Gastrocnemius medialis (tissue), 4 donors: ENCODE measurements at regions not wholly inside any gene's neighbourhood (a gene's known extent, or its start where the extent isn't known, plus 50 kb on each side); places are given as distances from the start of the nearest gene placed in this dataset.

Experiments used
- ATAC-seq, 2 donors: fragments of 150-250 bp; one replicate each; pipeline ENCODE4 v1.9.1; 2016
- DNase-seq, 2 donors: peaks; one replicate each; pipeline ENCODE4 v3.0.0-alpha.2; 2019
- H3K27ac ChIP-seq, 4 donors: fragments of 200-600 bp; sonication (generic); 1 replicate in 1 of 4; 2 replicates in 3 of 4; pipeline ENCODE4 v1.5.1; 2016 to 2018; ENCODE audit warnings: mild to moderate bottlenecking in 2 of 4, moderate library complexity in 1 of 4
- H3K27me3 ChIP-seq, 3 donors: fragments of 200-600 bp; sonication (generic) in 2 of 3; 1 replicate in 1 of 3; 2 replicates in 2 of 3; pipeline versions ENCODE4 v1.5.1 to v1.6.0; 2016 to 2019; ENCODE audit warnings: mild to moderate bottlenecking in 1 of 3, moderate library complexity in 1 of 3
- H3K36me3 ChIP-seq, 2 donors: fragments of 200-600 bp; sonication (generic) in 1 of 2; one replicate each; pipeline ENCODE4 v1.5.1; 2017 to 2018
- H3K4me1 ChIP-seq, 2 donors: fragments of 200-600 bp; sonication (generic) in 1 of 2; one replicate each; pipeline ENCODE4 v1.5.1; 2016 to 2017; ENCODE audit warnings: mild to moderate bottlenecking in 2 of 2
- H3K4me3 ChIP-seq, 4 donors: fragments of 200-600 bp; sonication (generic) in 3 of 4; 1 replicate in 1 of 4; 2 replicates in 3 of 4; pipeline ENCODE4 v1.5.1; 2016 to 2019; ENCODE audit warnings: mild to moderate bottlenecking in 2 of 4
- H3K9me3 ChIP-seq, 3 donors: fragments of 200-600 bp; sonication (generic) in 2 of 3; 1 replicate in 1 of 3; 2 replicates in 2 of 3; pipeline ENCODE4 v1.5.1; 2016 to 2019
- POLR2A ChIP-seq, 2 donors: fragments of 450-650 bp; IDR thresholded peaks; one replicate each; pipeline ENCODE4 v1.6.1; 2017; ENCODE audit warnings: antibody characterized with exemption in 2 of 2, mild to moderate bottlenecking in 2 of 2, moderate library complexity in 2 of 2
- in situ Hi-C, 4 donors: fragments of 200-750 bp; cut with MboI; loops; one replicate each; pipeline versions ENCODE4 v1.15.0 to v1.8.0; 2017; ENCODE audit warnings: low sequenced_read_pairs in 4 of 4
- intact Hi-C: fragments of 100-400 bp; cut with DNase I; formaldehyde crosslinking; loops from one replicate; pipeline ENCODE4 v1.15.1; 2023; ENCODE audit warnings: low total_unique reads
- TF ChIP-seq, protein P1 (sequence below), 5 experiments: fragments of 450-650 bp in 3 of 5; fragments of 200-600 bp in 2 of 5; sonication (generic) in 2 of 5; IDR thresholded peaks in 4 of 5; conservative IDR thresholded peaks in 1 of 5; 1 replicate in 4 of 5; 2 replicates in 1 of 5; pipeline ENCODE4 v1.5.1; 2016 to 2019; ENCODE audit warnings: antibody characterized with exemption in 5 of 5, mild to moderate bottlenecking in 3 of 5, moderate library complexity in 3 of 5

DNA sequence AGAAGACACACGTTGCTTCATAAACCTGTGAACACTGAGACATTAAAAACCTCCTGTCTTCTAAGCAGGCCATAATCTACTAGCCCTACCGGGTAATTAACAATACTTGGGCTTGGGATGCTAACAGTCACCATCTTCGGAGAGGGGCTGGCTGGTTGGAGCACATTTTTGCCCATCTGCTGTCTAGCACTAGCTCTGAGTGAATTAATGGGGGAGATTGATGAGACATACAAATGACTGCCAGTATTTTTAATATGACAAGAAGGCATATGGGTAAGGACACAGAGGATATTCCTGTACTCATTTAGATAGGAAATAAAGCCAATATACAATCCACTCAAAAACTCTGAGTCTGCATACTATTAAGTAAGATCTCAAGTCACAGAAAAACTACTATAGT is 651.6 kb upstream of the SOX11 start:
- DNase-seq: no peak
- Histone ChIP-seq H3K4me1 (peaks cover 9 to 18% of the 10 kb centered on the region in 2 donors), H3K36me3 (no peaks in the 10 kb centered on the region), H3K27me3 (no peaks in the 10 kb centered on the region), H3K9me3 (no peaks in the 10 kb centered on the region), H3K27ac (no peak overlapping the region), H3K4me3 (no peak overlapping the region)
- in situ Hi-C loops: no loop called here
- no peak for ATAC-seq
- TF ChIP-seq, protein P1, sequence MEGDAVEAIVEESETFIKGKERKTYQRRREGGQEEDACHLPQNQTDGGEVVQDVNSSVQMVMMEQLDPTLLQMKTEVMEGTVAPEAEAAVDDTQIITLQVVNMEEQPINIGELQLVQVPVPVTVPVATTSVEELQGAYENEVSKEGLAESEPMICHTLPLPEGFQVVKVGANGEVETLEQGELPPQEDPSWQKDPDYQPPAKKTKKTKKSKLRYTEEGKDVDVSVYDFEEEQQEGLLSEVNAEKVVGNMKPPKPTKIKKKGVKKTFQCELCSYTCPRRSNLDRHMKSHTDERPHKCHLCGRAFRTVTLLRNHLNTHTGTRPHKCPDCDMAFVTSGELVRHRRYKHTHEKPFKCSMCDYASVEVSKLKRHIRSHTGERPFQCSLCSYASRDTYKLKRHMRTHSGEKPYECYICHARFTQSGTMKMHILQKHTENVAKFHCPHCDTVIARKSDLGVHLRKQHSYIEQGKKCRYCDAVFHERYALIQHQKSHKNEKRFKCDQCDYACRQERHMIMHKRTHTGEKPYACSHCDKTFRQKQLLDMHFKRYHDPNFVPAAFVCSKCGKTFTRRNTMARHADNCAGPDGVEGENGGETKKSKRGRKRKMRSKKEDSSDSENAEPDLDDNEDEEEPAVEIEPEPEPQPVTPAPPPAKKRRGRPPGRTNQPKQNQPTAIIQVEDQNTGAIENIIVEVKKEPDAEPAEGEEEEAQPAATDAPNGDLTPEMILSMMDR (IDR thresholded peaks at IDR 0.05 in 4 of 5, conservative IDR thresholded peaks at IDR 0.05 in 1 of 5): no peak
- TF ChIP-seq POLR2A (IDR thresholded peaks at IDR 0.05): no peak
- intact Hi-C loops: no loop called here

DNA sequence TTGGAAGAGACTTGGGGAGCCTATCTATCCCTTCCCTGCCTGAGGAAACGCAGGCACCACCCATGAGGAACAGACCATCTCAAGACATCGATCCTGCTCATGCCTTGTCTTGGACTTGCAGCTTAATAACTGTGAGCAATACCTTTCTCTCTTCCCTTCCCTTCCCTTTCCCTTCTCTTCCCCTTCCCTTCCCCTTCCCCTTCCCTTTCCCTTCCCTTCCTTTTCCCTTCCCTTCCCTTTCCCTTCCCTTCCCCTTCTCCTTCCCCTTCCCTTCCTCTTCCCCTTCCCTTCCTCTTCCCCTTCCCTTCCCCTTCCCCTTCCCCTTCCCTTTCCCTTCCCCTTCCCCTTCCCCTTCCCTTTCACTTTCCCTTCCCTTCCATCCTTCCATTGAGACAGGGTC is 650.7 kb upstream of the SOX11 start:
- TF ChIP-seq, protein P1 (IDR thresholded peaks at IDR 0.05 in 4 of 5, conservative IDR thresholded peaks at IDR 0.05 in 1 of 5): no peak
- no peak for TF ChIP-seq POLR2A (IDR thresholded peaks at IDR 0.05)
- Histone ChIP-seq H3K9me3 (no peaks in the 10 kb centered on the region), H3K36me3 (no peaks in the 10 kb centered on the region), H3K4me3 (no peak overlapping the region), H3K4me1 (peaks cover 3 to 14% of the 10 kb centered on the region in 2 donors), H3K27ac (no peak overlapping the region), H3K27me3 (no peaks in the 10 kb centered on the region)
- no peak for DNase-seq
- ATAC-seq: no peak
- in situ Hi-C loops: no loop called here
- intact Hi-C loops: no loop called here

DNA sequence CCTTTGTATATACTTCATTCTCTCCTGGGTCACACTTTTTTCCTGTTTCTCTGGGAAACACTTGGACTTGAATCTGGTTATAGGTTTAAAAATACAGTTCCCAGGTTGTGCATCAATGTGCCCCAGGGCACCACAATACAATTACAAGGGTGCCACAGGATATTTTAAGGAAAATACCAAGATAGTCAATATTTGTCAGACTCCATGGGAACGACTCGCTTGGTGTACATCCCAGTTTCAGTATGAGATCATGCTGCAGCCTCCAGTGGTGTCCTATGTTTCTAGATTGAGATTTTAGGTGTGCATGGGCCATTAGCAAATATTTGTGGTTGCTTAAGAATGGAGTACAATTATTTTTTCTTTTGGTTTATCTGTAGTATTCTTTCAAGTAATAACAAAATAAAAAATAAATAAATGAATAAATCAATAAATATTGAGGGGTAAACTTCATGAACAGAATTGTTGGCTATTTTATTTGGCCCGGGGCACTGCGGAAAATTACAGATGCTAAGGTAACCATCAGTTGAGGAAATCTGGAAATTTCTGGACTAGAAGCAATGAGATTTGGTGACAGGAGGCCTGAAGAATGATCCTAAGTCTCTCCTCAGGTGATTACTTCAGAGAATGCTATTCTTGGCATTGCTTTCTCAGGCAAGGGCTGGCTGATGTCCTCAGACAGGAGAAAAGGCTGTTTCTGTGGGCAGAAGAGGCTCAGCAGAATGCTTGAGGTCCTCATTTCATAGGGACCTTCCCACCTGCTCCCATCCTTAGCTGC is 649.3 kb upstream of the SOX11 start:
- intact Hi-C loops (no loop called here), in situ Hi-C loops (no loop called here)
- Histone ChIP-seq H3K27me3 (no peaks in the 10 kb centered on the region), H3K4me3 (no peak overlapping the region), H3K4me1 (peaks cover 0 to 14% of the 10 kb centered on the region in 2 donors), H3K27ac (no peak overlapping the region), H3K9me3 (no peaks in the 10 kb centered on the region), H3K36me3 (no peaks in the 10 kb centered on the region)
- ATAC-seq (no peak), DNase-seq (no peak)
- TF ChIP-seq POLR2A (IDR thresholded peaks at IDR 0.05): no peak
- TF ChIP-seq, protein P1 (IDR thresholded peaks at IDR 0.05 in 4 of 5, conservative IDR thresholded peaks at IDR 0.05 in 1 of 5): no peak

DNA sequence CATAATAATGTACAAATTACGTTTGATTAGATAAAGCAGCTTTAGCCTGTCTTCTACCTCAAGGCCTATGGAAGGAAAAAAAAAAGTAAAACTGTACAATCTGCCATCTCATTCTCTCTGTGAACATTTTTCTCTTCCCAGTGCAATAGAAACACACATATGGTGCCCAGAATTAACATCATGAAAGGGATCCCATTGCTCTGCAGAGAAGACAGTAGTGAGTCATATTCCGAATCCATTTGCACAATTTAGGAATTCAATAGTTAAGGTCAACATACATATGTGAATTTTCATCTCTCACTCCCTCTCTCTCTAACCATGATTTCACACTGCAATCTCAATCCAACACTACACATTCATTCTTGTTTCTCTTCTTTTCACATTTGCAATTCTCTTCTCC is 640.9 kb upstream of the SOX11 start:
- Histone ChIP-seq H3K27ac (no peak overlapping the region), H3K36me3 (no peaks in the 10 kb centered on the region), H3K4me3 (no peak overlapping the region), H3K27me3 (no peaks in the 10 kb centered on the region), H3K4me1 (no peaks in the 10 kb centered on the region), H3K9me3 (no peaks in the 10 kb centered on the region)
- intact Hi-C loops (no loop called here), in situ Hi-C loops (no loop called here)
- DNase-seq: no peak
- TF ChIP-seq, protein P1 (IDR thresholded peaks at IDR 0.05 in 4 of 5, conservative IDR thresholded peaks at IDR 0.05 in 1 of 5): no peak
- no peak for TF ChIP-seq POLR2A (IDR thresholded peaks at IDR 0.05)
- no peak for ATAC-seq

DNA sequence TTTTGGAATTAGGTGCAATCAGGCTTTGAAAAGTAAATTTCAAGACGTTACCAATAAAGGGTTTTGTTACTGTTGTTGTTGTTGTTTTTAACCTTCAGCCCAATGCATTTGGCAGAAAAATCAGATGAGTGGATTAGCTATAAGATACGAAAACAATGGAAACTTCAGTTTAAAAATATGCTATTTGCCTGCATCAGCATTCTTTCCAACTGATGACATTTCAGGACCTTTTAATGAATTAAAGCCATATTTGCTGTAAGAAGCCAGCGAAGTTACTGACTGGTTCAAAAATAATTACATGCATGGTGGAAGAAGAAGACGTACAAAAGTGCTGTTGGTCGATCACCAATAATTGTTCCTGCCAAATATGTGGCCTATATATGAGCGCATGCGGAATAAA is 639.3 kb upstream of the SOX11 start:
- in situ Hi-C loops: no loop called here
- no peak overlapping the region for H3K4me3 ChIP-seq

More for the DNA sequence above, 639.3 kb upstream of the SOX11 start:
- ATAC-seq (no peak), DNase-seq (no peak)
- peaks cover 2 to 6% of the 10 kb centered on the region in 2 donors for H3K4me1 ChIP-seq
- H3K27ac ChIP-seq: no peak overlapping the region
- H3K27me3 ChIP-seq: no peaks in the 10 kb centered on the region
- intact Hi-C loops: no loop called here
- TF ChIP-seq POLR2A (IDR thresholded peaks at IDR 0.05): no peak
- TF ChIP-seq, protein P1 (IDR thresholded peaks at IDR 0.05 in 4 of 5, conservative IDR thresholded peaks at IDR 0.05 in 1 of 5): no peak
- no peaks in the 10 kb centered on the region for H3K36me3 ChIP-seq
- no peaks in the 10 kb centered on the region for H3K9me3 ChIP-seq
